RKO (cell line): ENCODE measurements at regions not wholly inside any gene's neighbourhood (a gene's known extent, or its start where the extent isn't known, plus 50 kb on each side); places are given as distances from the start of the nearest gene placed in this dataset.
"Not testable (repeated sequence)": the region's sequence is repeated elsewhere in the genome, so short reads cannot be mapped to it uniquely, and the experiment has no call there.

Source experiments
- DNase-seq: peaks from one replicate; pipeline ENCODE4 v3.0.0-alpha.2; 2016; ENCODE audit warnings: low spot score

DNA sequence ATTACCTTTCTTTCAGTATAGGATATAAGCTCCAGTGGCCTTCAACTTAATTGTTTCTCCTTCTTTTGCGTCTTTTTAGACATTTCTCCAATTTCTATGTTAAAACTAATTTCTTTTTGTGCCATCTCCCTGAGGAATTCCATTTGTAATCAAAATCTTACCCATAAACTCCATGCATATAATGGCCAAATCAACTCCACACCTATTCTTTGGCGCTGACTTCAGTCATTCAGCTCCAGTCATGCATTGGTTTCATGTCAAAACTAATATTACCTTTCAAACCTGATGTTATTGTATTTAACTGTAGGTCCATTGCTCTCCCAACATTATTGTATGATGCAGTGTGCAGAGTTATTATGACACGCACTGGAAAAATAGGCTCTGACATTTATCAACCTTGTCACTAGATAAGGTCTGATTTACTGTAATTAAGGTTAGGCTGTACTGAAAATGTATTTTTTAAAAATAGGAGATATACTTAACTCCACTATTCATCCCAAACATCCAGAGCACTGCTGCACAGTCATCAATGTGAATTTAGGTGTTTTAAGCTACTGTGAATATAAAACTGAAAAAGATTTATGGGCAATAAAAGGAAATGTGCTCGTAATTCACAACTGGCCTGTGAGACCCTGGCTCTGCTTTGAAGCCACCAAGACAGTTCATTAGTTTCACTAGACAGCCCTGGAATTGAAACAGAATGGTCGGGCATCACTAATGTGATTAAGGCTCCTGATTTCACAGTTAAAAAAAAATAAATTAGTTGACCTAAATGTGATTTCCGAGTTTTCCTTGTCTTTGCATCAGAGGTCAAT is 180.6 kb upstream of the GRIA4 start:
- DNase-seq = no peak

DNA sequence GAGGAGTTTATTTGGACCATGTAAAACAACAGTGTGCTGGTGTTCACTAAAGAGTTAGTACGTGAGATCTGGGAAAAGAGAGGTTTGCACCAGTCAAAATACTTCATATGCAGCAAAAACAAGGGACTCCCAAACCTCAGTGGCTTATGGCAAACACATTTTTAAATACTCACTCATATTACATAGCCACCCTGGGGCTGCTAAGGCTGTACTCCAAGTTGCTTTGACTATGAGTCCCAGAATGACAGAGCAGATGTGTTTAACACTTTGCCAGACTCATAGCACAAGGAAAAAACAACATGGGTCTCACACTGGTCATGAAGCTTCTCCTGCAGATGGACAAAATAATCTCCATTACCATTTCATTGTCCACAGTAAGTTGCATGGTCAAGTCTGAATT is 202.8 kb upstream of the GRIA4 start:
- no peak for DNase-seq

DNA sequence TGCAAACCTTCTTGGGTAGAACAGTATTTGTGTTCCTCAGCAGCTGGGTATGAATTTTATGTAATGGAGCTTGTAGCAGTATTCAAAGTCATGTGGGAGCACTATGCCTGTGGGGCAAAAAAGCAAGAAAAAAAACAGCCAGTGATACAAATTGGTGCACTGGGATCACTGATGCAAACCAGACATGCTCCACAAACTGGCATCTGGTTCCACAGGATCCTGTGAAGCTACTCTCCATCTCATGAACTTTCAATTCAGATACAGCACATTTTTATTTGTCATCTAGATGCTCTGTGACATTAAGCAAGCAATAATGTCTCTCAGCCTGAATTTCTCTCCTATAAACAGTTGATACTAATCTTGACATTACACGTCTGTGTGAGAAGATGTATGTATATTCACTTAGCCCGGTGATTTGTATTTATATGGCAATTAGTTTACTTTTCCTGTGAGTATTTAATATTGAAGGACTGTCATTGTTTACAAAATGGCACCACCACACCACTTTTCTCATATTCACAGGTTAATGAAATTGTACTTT is 208.5 kb upstream of the GRIA4 start:
- no peak for DNase-seq

DNA sequence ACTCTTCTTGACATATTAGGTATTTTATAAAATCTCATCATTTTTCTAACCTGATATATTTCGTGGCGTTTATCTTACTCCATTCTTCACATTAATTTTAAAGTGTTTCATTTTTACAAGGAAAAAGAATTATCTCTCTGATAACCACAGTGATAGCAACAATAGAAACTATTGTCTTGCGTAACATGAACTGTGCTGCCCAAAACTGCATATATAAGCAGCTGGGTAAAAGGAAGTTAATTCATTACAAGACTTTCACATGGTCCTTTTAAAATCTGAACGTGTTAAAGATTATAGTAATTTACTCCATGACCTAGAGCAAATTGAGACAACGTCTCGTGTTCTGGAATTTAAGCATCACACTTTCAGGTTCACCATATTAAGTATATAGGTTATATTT is 210.4 kb upstream of the GRIA4 start:
- DNase-seq = no peak

DNA sequence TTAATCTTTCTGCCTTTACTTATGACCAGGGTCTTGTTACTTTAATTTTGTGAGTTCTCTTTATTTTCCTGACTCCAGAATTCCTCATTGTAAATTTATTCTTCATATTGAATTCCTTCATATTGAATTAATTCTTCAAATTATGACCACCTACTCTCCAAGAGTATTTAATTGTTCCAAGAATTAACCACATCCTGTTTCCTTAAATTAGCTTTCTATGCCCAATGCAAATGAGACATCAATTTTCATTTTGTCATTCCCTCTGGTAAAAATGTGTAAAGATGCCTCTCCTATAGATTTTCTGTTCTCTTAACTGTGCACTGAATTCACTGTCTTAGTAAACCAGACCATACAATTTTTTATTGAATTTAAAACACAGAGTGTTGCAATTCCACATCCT is 211.2 kb upstream of the GRIA4 start:
- no peak for DNase-seq

DNA sequence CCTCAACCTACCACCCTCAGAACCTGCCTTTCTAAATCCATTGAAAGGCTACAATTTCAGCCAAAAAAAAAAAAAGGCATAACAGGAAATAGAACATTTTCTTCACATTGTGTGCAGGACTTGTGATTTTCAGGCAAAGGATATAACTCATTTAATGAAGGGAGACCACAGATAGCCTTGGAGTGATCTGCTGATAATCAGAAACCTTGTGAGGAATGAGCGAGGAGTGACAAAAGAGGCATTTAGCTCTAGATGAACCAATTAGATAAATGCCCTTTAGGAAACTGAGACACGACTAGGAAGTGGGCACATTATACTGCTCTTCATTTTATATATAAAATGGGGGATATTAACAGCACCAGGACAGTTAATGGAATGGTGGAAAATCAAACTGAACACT is 216.5 kb upstream of the GRIA4 start:
- no peak for DNase-seq

DNA sequence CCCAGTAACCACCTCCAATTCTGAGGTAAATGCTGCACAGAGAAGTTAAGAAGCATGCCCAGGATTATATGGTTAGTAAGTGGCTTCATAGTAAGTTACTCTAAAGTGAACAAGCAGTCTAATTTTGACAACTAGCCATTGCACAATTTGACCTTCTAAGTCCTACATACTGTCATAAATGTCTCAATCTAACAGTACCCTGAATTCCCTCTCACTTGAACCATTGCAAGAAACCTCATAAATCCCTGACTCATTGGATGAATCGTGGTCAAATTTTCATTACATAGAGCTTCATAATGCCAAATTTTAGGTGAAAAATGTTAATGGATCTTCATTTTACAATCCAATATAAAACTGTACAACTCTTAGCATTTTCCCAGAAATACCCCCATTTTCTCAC is 217.3 kb upstream of the GRIA4 start:
- no peak for DNase-seq

DNA sequence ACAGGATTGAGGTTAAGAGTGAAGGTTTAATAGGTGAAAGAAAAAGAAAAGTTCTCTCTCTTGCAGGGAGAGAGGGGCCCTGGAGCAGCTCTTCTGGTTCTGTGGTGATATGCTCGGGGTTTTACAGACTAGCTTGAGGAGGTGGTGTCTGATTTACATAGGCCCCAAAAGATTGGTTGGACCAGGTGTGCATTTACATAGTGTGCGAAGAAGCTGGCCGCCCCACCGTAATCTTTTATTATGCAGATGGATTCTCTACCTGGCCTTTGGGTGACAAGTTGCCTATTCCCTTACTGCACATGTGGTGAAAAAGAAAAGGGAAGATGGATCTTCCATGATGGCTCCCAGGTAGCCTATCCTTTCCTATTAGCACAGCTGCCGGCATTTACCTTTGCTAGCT is 219.9 kb upstream of the GRIA4 start:
- no peak for DNase-seq

DNA sequence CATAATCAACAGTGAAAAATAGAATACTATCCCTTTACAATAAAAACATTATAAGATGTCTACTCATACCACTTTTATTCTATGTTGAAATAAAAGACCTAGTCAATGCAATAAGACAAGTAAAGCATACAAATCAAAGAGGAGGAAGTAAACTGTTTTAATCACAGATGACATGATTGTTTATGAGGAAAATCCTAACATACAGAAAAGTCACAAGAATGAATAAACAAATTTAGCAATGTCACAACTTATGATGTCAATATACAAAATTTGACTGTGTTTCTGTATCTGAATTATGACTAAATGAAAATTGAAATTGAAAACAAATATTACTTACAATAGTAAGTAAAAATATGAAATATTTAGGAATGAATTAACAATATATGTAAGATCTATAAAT is 221.9 kb upstream of the GRIA4 start:
- no peak for DNase-seq

DNA sequence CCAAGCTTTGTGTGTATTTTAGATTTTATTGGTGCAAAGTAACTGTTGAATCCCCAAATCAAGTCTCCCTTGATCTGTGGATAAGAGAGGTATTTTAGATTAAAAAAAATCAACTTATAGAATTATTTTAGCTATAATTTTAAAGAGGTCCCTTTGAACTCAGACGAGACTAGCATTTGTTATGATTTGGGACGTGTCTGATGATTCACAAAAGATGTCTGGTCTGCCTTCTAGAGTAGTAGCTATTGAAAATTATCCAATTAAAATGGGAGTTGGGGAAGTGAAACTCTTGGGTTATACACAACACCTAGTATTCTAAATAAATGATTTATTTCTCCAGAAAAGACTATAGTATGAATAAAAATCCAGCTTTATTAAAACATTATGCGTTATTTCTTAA is 227.9 kb upstream of the GRIA4 start:
- DNase-seq = no peak

DNA sequence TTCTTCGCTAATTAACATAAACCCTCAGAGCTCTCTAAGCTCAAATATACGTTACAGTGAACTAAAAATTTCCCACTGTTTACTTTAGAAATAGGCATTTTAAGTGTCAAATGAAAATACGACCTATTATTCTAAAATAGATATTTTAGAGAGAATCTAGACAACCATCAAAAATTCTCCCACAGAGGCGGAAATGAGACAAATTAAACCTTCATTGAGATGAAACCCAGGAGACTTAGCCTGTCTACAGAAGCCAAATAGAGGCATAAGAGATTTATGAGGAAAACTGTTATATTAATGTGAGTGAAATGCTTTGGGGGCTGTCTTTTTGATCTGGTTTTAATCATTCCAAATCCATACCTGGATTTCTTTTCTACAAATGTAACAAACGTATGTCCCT is 232.0 kb upstream of the GRIA4 start:
- DNase-seq = no peak

DNA sequence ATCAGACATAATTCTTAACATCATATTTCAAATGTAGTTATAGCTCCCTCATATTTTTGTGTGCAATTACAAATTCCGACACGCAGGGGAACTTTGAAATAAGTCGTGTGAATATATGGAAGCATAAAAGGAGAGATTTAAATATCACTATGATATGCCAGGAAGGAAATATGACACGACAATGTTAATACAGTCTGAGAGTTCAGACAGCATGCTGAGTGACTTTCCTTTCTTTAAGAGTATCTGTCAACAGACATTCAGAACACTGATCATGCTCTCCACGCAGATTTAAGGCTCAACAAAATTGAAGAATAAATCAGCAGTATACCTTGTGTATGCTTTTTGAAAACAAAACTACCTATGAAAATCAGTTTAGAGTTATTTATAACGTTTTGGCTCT is 232.6 kb upstream of the CARD18 start:
- no peak for DNase-seq

DNA sequence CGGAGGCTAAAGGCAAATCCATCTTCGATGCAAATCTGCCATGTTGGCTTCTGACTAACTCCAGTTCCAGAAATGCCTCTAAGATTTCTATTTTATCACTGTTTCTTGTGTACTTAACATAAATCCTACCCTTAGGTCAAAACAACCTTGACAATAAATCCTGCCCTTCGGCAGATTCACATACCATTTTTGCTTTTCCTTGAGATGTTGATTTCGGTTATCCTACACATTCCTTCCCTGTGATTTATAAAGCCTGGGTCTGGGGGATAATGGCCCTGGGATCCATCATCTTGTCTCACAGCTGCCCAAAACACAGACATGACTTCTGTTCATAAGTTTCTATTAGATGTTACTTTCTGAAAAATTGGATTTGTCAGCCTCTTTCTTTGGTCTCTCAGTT is 231.7 kb upstream of the CARD18 start:
- DNase-seq = no peak

DNA sequence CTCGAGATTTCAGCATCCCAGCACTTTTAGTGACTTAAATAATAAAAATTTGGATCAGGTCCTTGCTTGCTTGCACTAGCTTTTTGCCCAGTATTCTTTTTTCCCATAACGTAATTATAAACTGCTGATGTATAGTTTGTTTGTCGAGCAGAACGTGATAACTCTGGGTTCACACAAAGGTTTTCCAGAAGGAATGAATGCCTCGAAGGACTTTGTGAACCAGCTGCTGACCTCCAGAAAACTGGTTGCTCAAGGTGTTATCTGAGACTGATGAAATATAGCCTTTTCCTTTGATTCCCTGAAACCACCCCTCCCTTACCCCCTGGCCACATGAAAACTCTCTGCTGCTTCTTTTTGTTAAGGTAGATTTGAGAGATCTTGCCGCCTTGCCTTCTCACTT is 229.1 kb upstream of the CARD18 start:
- DNase-seq = no peak

DNA sequence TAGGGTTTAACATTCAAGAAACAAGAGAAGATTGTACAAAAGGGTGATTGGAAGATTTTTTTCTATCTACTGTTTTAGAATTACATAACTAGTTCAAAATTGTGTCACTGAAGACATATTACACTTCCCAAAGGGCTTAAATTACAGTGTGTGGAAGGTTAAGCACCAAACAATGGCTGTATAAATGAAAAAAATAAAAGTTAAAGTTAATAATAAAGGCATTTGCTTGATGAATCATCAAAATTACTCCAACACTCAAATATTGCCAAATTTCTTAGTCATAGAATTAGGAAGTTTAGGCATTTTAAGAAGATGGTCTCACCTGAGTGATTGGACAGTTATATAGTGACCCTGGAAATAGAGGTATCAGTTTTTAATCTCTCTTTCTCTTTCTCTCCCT is 227.6 kb upstream of the CARD18 start:
- DNase-seq = no peak

DNA sequence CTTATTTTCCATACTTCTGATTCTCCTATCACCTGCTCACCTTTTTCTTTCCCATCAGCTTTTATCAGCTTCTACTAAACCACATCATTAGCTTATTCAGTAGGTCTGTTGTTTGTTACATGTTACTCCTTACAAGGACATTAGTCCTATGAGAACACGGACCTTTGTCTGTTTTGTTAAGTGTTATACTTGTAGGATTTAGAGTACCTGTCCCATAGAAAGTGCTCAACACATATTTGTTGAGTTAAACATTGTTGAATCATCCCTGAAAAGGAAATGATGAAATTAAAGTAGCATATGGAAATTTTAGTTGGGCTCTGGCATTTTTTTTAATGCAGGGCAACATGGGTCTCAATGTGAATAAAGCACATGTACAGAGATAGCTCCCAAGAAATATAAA is 222.1 kb upstream of the CARD18 start:
- DNase-seq = no peak

DNA sequence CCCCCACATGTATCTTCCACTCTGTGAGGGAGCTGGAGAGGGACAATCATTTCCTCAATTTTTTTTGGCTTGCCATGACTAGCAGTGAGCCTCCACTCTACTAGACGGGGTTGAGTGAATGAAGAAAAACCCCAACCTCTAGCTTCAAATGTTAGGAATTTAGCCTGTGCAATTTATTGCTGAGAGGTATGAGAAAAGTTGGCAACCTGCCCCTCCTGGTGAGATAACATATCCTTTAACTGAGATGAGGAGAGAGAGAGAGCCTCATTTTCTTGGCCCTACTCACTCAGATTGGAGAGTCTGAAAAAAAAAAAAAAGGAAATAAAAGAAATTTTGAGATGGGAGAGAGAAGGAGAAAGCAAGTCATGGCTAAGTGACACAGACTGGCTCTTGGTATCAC is 218.2 kb upstream of the CARD18 start:
- DNase-seq = no peak

DNA sequence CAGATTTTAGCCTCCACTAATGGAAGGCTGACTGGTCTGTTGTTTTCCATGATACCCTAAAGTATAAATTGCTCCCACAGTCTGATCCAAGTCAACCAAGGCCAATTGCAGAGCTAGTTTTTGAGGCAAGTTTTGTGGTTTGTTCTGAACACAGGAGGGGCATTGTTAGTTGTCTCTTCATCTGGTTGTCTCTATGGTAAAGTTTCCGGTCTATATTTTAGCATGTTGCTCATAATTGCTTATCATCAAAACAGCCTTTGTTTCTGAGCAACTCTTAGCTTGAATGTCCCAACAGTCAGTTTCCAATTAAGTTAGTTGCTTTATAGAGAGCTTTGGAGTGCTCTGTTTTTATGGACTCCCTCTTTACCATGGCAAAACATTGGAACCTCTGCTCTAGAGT is 217.6 kb upstream of the CARD18 start:
- DNase-seq = no peak

DNA sequence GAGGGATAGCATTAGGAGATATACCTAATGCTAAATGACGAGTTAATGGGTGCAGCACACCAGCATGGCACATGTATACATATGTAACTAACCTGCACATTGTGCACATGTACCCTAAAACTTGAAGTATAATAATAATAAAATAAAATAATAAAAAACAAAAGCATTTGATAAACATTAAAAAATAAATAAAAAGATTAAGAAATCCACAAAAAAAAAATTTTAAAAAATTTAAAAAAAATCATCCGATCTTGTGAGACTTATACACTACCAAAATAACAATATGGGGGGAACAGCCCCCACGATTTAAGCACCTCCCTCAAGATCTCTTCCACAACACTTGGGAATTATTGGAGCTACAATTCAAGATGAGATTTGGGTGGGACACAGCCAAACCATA is 210.3 kb upstream of the CARD18 start:
- not testable (repeated sequence) for DNase-seq

DNA sequence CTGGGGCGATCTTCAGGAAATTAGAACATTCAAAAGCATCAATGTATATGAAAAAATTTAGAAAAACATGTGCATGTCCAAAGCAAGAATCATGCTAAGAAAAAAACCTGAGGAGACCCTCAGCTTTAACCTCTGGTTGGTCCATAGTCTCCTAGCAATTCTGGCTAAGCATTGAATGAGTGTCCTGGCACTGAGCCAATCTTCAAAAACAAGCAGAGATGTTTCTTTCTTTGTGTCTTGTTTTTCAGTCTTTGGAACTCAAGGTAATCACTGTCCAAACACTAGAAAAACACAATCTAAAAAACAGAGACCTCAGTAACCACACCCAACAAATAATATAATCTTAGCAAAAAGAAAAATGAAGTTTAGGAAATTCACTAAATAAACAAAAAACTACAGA is 205.4 kb upstream of the CARD18 start:
- no peak for DNase-seq

DNA sequence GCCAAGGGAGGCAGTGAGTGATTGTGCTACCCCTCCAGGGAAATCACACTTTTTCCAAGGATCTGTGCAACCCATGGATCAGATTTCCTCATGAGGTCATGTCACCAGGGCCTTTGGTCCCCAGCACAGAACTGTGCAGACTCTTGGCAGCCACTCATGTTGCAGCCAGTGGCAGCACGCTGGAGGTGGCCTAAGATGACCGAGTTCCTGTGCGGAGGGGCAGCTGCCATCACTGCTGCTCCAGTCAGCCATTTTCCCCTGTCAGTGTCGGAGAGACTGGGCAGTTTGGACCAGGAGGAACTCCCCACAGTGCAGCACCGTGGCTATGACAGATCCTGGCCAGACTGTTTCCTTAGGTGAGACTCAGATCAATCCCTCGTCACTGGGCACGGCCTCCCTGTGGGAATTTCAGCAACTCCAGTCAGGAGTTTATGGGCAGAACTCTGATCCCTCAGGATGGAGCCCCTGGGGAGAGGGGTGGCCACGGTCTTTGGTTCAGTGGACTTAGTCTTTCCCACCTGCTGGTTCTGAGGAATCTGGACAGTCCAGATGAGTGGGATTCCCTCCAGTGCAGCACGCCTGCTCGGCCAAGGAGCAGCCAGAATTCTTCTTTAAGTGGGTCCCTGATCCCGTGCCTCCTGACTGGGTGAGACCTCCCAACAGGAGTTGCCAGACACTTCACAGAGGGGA is 194.6 kb upstream of the CARD18 start:
- DNase-seq = no peak

DNA sequence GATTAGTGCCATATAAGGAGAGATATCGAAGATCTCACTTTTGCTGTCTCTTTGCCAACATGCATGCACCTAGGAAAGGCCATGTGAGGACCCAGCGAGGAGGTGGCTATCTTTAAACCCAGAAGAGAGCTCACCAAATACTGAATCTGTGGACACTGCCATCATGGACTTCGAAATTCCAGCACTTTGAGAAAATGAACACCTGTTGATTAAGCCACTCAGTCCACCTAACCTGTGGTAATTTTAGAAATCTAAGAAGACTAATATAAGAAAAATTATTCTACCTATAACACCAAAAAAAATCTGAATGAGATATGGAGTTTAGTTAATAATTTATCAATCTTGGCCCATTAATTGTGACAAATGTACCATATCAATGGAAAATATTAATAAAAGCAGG is 193.6 kb upstream of the CARD18 start:
- no peak for DNase-seq

DNA sequence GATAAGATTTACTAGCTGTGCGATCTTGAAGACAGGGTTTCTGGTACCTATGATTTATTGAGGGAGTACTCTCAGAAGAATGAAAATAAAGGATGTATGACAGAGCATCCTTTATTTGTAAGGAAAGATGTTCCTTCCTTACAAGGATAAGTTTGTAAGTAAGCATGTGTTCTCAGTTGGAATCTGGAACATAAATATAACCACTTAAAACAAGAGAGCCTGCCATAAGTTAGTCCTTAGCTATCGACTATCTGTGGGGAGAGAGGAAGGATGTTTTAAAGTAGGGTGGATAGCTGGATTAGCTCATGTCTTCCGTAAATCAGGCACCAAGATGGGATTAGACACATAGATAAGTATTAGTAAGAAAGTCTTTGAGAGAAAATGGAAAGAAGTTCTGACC is 192.6 kb upstream of the CARD18 start:
- no peak for DNase-seq

DNA sequence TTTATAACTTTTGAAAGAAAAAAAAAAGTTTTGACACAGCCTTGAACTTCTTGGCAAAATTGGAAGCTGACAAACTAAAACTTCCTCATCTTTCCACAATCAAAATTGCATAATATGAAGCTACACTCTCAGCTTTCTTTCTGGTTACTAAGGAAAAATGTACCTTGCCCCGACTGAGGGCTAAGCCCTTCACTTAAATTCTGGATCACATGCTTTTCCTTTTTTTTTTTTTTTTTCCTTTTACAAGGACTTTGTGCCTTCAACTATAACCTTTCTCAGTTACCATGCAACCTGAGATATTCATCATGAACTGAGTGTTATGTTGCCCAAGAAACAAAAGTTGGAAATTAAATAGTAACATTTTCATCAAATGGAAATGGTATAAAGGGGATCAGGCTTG is 188.5 kb upstream of the CARD18 start:
- DNase-seq = no peak
